GM12878 (cell line): ENCODE measurements at regions not wholly inside any gene's neighbourhood (a gene's known extent, or its start where the extent isn't known, plus 50 kb on each side); places are given as distances from the start of the nearest gene placed in this dataset.

Source experiments
- ATAC-seq: fragments of 200-7000 bp; cut with Tn5 transposase; 3 replicates; pipeline ENCODE4 v1.9.1; 2020; ENCODE audit warnings: mild to moderate bottlenecking, moderate library complexity
- BruUV-seq: library from RNA; stranded (reverse); fragments of 400-500 nt; replicated peaks from 2 replicates; lab custom pipeline; 2021; lab: Mats Ljungman, UMichigan
- CTCF ChIA-PET: fragments of 300-600 bp; sonication (Branson Sonifier 250); formaldehyde crosslinking; extraction: SDS; loops from one replicate; lab custom pipeline; 2021; ENCODE audit warnings: inconsistent platforms; lab: Yijun Ruan, JAX
- POLR2A ChIA-PET: fragments of 350-600 bp; formaldehyde crosslinking; extraction: SDS; loops from one replicate; lab custom pipeline; 2021; ENCODE audit warnings: inconsistent platforms; lab: Charles Lee
- RAD21 ChIA-PET: fragments of 300-600 bp; sonication (Branson Sonifier 250); formaldehyde crosslinking; loops from one replicate; lab custom pipeline; 2023; ENCODE audit warnings: antibody characterized with exemption; ENCODE audit not compliant: unreplicated experiment; lab: Charles Lee
- SMC1A ChIA-PET: fragments of 300-600 bp; sonication (Branson Sonifier 250); formaldehyde crosslinking; loops from one replicate; lab custom pipeline; 2023; ENCODE audit not compliant: unreplicated experiment, uncharacterized antibody; lab: Charles Lee
- DNase-seq: peaks from one replicate; pipeline ENCODE4 v3.0.0-alpha.2; 2011; ENCODE audit warnings: low read depth, low spot score
- FAIRE-seq: peaks from 3 replicates; lab custom pipeline; 2011; peaks lifted over from hg19 to GRCh38; lab: Jason Lieb, UNC
- H2AFZ ChIP-seq: 2 replicates; pipeline ENCODE4 v1.6.0; 2011; ENCODE audit warnings: low read depth, low read length, control low read depth; ENCODE audit not compliant: control insufficient read depth
- H3K27ac ChIP-seq: 2 replicates; pipeline ENCODE4 v1.5.1; 2011; ENCODE audit warnings: control low read depth; ENCODE audit not compliant: control insufficient read depth, insufficient read depth
- H3K27me3 ChIP-seq, 2 experiments: replicated peaks in 1 of 2; 2 replicates each; pipeline versions ENCODE4 v1.6.0 to v1.6.1; 2011; ENCODE audit warnings: low read length in 1 of 2; ENCODE audit not compliant: control insufficient read depth in 2 of 2, insufficient read depth in 2 of 2
- H3K36me3 ChIP-seq, 2 experiments: 2 replicates each; pipeline ENCODE4 v1.5.1; 2011; ENCODE audit warnings: low read length in 1 of 2; ENCODE audit not compliant: control insufficient read depth in 2 of 2, insufficient read depth in 2 of 2
- H3K4me1 ChIP-seq: 2 replicates; pipeline ENCODE4 v1.6.1; 2011; ENCODE audit warnings: mild to moderate bottlenecking, low read length, moderate library complexity, mixed read lengths; ENCODE audit not compliant: control insufficient read depth, insufficient read depth
- H3K4me2 ChIP-seq: 2 replicates; pipeline ENCODE4 v1.6.0; 2011; ENCODE audit warnings: control low read depth; ENCODE audit not compliant: control insufficient read depth, insufficient read depth
- H3K4me3 ChIP-seq: fragments of 200-600 bp; sonication (generic); 2 replicates; pipeline ENCODE4 v1.5.1; 2016
- H3K79me2 ChIP-seq: 2 replicates; pipeline ENCODE4 v1.6.0; 2011; ENCODE audit warnings: low read length; ENCODE audit not compliant: control insufficient read depth, insufficient read depth
- H3K9ac ChIP-seq: 2 replicates; pipeline ENCODE4 v1.8.0; 2011; ENCODE audit warnings: low read length, control low read depth, mixed read lengths; ENCODE audit not compliant: control insufficient read depth, insufficient read depth
- H3K9me3 ChIP-seq: replicated peaks from 3 replicates; pipeline ENCODE4 v1.5.1; 2011; ENCODE audit warnings: mild to moderate bottlenecking, low read length; ENCODE audit not compliant: control insufficient read depth, insufficient read depth
- H4K20me1 ChIP-seq: 2 replicates; pipeline ENCODE4 v1.6.0; 2011; ENCODE audit not compliant: control insufficient read depth, insufficient read depth
- CHD2 ChIP-seq: IDR thresholded peaks from 2 replicates; pipeline ENCODE4 v1.6.1; 2011; ENCODE audit warnings: low read depth, low read length, improper control_type of control experiment, borderline replicate concordance
- FOS ChIP-seq: IDR thresholded peaks from 3 replicates; pipeline ENCODE4 v1.6.1; 2011; ENCODE audit warnings: borderline replicate concordance; ENCODE audit not compliant: insufficient read length; ENCODE audit errors: extremely low read depth
- FOXK2 ChIP-seq: fragments of 450-650 bp; IDR thresholded peaks from 2 replicates; pipeline ENCODE4 v1.6.1; 2017; ENCODE audit warnings: mild to moderate bottlenecking, moderate library complexity
- KLF5 ChIP-seq: fragments of 450-650 bp; IDR thresholded peaks from 2 replicates; pipeline ENCODE4 v1.6.1; 2014; ENCODE audit warnings: mild to moderate bottlenecking; ENCODE audit not compliant: partially characterized antibody
- MTA2 ChIP-seq: fragments of 450-650 bp; IDR thresholded peaks from 2 replicates; pipeline ENCODE4 v1.6.1; 2016; ENCODE audit warnings: low read depth, mild to moderate bottlenecking, moderate library complexity
- NFIC ChIP-seq: IDR thresholded peaks from 2 replicates; pipeline ENCODE4 v1.6.1; 2012; ENCODE audit warnings: low read depth, mild to moderate bottlenecking, inconsistent platforms, low read length, moderate library complexity
- NR2C1 ChIP-seq: fragments of 450-650 bp; IDR thresholded peaks from 2 replicates; pipeline ENCODE4 v1.6.1; 2017; ENCODE audit warnings: antibody characterized with exemption, mild to moderate bottlenecking, moderate library complexity
- SP1 ChIP-seq: IDR thresholded peaks from one replicate; pipeline ENCODE4 v1.6.1; 2011; ENCODE audit warnings: low read depth, low read length
- SUZ12 ChIP-seq: fragments of 200-600 bp; sonication (generic); IDR thresholded peaks from one replicate; pipeline ENCODE4 v1.6.1; 2018; ENCODE audit warnings: antibody characterized with exemption, mild to moderate bottlenecking; ENCODE audit not compliant: unreplicated experiment
- TAF1 ChIP-seq: IDR thresholded peaks from 2 replicates; pipeline ENCODE4 v1.6.1; 2011; ENCODE audit warnings: mild to moderate bottlenecking, low read depth, low read length, borderline replicate concordance
- ZNF24 ChIP-seq: fragments of 450-650 bp; IDR thresholded peaks from 2 replicates; pipeline ENCODE4 v1.6.1; 2017; ENCODE audit warnings: antibody characterized with exemption, mild to moderate bottlenecking
- ZNF622 ChIP-seq: fragments of 450-650 bp; IDR thresholded peaks from 2 replicates; pipeline ENCODE4 v1.6.1; 2017; ENCODE audit warnings: mild to moderate bottlenecking, inconsistent platforms
- WGBS: methylation state at CpG from one replicate; pipeline ENCODE4 v1.1.6; 2016; ENCODE audit warnings: low lambda C conversion rate; ENCODE audit not compliant: insufficient replicate concordance, insufficient coverage; ENCODE audit errors: missing lambda C conversion rate; 5-methylcytosine and 5-hydroxymethylcytosine counted together
- in situ Hi-C: fragments of 300-500 bp; cut with MboI; formaldehyde crosslinking; loops from 9 replicates; pipeline ENCODE4 v1.14.3; 2018; ENCODE audit warnings: mixed read lengths
- intact Hi-C: fragments of 100-400 bp; cut with micrococcal nuclease; formaldehyde crosslinking; loops from one replicate; pipeline ENCODE4 v1.14.2; 2022; ENCODE audit not compliant: unreplicated experiment
- TF ChIP-seq, protein P1 (sequence below): fragments of 450-650 bp; formaldehyde crosslinking; IDR thresholded peaks from 2 replicates; pipeline ENCODE4 v1.4.0; 2022; ENCODE audit warnings: mild to moderate bottlenecking, moderate library complexity
- TF ChIP-seq, protein P2 (sequence below): IDR thresholded peaks from 2 replicates; pipeline ENCODE4 v1.6.1; 2012; ENCODE audit warnings: low read depth, low read length, improper control_type of control experiment
- TF ChIP-seq, protein P3 (sequence below): IDR thresholded peaks from 2 replicates; pipeline ENCODE4 v1.6.1; 2011; ENCODE audit warnings: low read depth, low read length, improper control_type of control experiment, borderline replicate concordance
- TF ChIP-seq, protein P4 (sequence below): fragments of 450-650 bp; formaldehyde crosslinking; IDR thresholded peaks from 2 replicates; pipeline ENCODE4 v1.5.0; 2022; ENCODE audit warnings: mild to moderate bottlenecking, missing genetic modification characterization
- TF ChIP-seq, protein P5 (sequence below): IDR thresholded peaks from 2 replicates; pipeline ENCODE4 v1.6.1; 2012; ENCODE audit warnings: low read depth, low read length, improper control_type of control experiment

DNA sequence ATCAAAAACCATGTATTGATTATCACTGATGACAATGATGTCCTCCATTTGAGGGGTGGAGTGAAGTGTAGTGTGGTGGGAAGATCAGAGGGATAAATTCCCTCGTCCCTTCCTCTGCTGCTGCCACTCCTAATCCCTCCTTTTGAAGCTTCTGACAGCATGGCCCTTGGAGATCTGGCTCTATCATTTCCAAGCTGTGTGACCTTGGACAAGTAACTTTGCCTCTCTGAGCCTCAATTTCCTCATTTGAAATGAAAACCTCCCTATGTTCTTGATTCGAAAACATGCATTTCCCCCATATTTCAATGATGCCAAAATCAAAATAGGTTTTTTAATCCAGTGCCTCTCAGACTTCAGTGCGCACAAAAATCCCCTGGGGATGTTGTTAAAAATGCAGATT, 231.6 kb downstream of the RBM19 start:
- FAIRE-seq, result no peak
- no peak for ATAC-seq
- no peak overlapping the region for H3K4me2 ChIP-seq
- no peak overlapping the region for H3K9ac ChIP-seq
- no peaks in the 10 kb centered on the region for H4K20me1 ChIP-seq
- WGBS, result 24% methylated on average over 3 of the region's 3 CpGs
- H3K4me3 ChIP-seq, result no peak overlapping the region
- no peaks in the 10 kb centered on the region for H3K4me1 ChIP-seq
- BruUV-seq, result no TSS peak
- H3K27me3 ChIP-seq, result no peaks in the 10 kb centered on the region; a peak in 1 of 4 replicates
- no peak overlapping the region for H2AFZ ChIP-seq
- RAD21 ChIA-PET, result no interaction called here
- SMC1A ChIA-PET, result no interaction called here
- POLR2A ChIA-PET, result no interaction called here
- CTCF ChIA-PET, result no interaction called here
- H3K79me2 ChIP-seq, result no peaks in the 10 kb centered on the region
- no peak for DNase-seq
- H3K9me3 ChIP-seq, result no peaks in the 10 kb centered on the region
- intact Hi-C loops, result no loop called here
- no peak overlapping the region for H3K27ac ChIP-seq
- in situ Hi-C loops, result no loop called here
- no peaks in the 10 kb centered on the region for H3K36me3 ChIP-seq
- TF ChIP-seq NFIC (no peak), MTA2 (no peak), ZNF622 (no peak), FOXK2 (no peak), SUZ12 (no peak), NR2C1 (no peak), SP1 (no peak), FOS (no peak), TAF1 (no peak), ZNF24 (no peak), KLF5 (no peak), CHD2 (no peak)
- TF ChIP-seq, protein P1, sequence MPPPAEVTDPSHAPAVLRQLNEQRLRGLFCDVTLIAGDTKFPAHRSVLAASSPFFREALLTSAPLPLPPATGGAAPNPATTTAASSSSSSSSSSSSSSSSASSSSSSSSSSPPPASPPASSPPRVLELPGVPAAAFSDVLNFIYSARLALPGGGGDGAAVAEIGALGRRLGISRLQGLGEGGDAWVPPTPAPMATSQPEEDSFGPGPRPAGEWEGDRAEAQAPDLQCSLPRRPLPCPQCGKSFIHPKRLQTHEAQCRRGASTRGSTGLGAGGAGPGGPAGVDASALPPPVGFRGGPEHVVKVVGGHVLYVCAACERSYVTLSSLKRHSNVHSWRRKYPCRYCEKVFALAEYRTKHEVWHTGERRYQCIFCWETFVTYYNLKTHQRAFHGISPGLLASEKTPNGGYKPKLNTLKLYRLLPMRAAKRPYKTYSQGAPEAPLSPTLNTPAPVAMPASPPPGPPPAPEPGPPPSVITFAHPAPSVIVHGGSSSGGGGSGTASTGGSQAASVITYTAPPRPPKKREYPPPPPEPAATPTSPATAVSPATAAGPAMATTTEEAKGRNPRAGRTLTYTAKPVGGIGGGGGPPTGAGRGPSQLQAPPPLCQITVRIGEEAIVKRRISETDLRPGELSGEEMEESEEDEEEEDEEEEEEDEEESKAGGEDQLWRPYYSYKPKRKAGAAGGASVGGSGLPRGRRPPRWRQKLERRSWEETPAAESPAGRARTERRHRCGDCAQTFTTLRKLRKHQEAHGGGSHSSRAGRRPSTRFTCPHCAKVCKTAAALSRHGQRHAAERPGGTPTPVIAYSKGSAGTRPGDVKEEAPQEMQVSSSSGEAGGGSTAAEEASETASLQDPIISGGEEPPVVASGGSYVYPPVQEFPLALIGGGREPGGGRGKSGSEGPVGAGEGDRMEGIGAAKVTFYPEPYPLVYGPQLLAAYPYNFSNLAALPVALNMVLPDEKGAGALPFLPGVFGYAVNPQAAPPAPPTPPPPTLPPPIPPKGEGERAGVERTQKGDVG (CRISPR knock-in tag), result no peak
- TF ChIP-seq, protein P2, sequence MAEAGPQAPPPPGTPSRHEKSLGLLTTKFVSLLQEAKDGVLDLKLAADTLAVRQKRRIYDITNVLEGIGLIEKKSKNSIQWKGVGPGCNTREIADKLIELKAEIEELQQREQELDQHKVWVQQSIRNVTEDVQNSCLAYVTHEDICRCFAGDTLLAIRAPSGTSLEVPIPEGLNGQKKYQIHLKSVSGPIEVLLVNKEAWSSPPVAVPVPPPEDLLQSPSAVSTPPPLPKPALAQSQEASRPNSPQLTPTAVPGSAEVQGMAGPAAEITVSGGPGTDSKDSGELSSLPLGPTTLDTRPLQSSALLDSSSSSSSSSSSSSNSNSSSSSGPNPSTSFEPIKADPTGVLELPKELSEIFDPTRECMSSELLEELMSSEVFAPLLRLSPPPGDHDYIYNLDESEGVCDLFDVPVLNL, result no peak
- TF ChIP-seq, protein P3, sequence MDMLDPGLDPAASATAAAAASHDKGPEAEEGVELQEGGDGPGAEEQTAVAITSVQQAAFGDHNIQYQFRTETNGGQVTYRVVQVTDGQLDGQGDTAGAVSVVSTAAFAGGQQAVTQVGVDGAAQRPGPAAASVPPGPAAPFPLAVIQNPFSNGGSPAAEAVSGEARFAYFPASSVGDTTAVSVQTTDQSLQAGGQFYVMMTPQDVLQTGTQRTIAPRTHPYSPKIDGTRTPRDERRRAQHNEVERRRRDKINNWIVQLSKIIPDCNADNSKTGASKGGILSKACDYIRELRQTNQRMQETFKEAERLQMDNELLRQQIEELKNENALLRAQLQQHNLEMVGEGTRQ, result no peak
- TF ChIP-seq, protein P4, sequence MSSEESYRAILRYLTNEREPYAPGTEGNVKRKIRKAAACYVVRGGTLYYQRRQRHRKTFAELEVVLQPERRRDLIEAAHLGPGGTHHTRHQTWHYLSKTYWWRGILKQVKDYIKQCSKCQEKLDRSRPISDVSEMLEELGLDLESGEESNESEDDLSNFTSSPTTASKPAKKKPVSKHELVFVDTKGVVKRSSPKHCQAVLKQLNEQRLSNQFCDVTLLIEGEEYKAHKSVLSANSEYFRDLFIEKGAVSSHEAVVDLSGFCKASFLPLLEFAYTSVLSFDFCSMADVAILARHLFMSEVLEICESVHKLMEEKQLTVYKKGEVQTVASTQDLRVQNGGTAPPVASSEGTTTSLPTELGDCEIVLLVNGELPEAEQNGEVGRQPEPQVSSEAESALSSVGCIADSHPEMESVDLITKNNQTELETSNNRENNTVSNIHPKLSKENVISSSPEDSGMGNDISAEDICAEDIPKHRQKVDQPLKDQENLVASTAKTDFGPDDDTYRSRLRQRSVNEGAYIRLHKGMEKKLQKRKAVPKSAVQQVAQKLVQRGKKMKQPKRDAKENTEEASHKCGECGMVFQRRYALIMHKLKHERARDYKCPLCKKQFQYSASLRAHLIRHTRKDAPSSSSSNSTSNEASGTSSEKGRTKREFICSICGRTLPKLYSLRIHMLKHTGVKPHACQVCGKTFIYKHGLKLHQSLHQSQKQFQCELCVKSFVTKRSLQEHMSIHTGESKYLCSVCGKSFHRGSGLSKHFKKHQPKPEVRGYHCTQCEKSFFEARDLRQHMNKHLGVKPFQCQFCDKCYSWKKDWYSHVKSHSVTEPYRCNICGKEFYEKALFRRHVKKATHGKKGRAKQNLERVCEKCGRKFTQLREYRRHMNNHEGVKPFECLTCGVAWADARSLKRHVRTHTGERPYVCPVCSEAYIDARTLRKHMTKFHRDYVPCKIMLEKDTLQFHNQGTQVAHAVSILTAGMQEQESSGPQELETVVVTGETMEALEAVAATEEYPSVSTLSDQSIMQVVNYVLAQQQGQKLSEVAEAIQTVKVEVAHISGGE, result no peak
- TF ChIP-seq, protein P5, sequence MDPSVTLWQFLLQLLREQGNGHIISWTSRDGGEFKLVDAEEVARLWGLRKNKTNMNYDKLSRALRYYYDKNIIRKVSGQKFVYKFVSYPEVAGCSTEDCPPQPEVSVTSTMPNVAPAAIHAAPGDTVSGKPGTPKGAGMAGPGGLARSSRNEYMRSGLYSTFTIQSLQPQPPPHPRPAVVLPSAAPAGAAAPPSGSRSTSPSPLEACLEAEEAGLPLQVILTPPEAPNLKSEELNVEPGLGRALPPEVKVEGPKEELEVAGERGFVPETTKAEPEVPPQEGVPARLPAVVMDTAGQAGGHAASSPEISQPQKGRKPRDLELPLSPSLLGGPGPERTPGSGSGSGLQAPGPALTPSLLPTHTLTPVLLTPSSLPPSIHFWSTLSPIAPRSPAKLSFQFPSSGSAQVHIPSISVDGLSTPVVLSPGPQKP, result no peak
